ENCODE measurements at regions not wholly inside any gene's neighbourhood (a gene's known extent, or its start where the extent isn't known, plus 50 kb on each side); places are given as distances from the start of the nearest gene placed in this dataset.

- Mint-ChIP-seq H3K4me1 (ENCODE audit: low read depth) (no peaks in the 10 kb centered on the region), H3K27ac (no peak overlapping the region), H3K9me3 (ENCODE audit: low read depth) (peaks cover 18% of the 10 kb centered on the region), H3K27me3 (no peaks in the 10 kb centered on the region), H3K4me3 (ENCODE audit: low read depth) (no peak overlapping the region), H3K36me3 (ENCODE audit: insufficient read depth) (no peaks in the 10 kb centered on the region)
- no peak for DNase-seq (ENCODE audit: low spot score, unreplicated experiment)
- TF ChIP-seq CTCF (IDR thresholded peaks at IDR 0.05; ENCODE audit: unreplicated experiment): no peak
These were observed 94.8 kb upstream of the ATP6AP2 start for GRCh38 chrX:40485973-40486372.

GRCh38 chrX:40485102-40485826, 95.5 kb upstream of the ATP6AP2 start:
- no peaks in the 10 kb centered on the region for H3K4me1 Mint-ChIP-seq (ENCODE audit: low read depth)
- H3K36me3 Mint-ChIP-seq (ENCODE audit: insufficient read depth): no peaks in the 10 kb centered on the region
- H3K27me3 Mint-ChIP-seq: no peaks in the 10 kb centered on the region
- no peak overlapping the region for H3K4me3 Mint-ChIP-seq (ENCODE audit: low read depth)
- no peak overlapping the region for H3K27ac Mint-ChIP-seq
- peaks cover 18% of the 10 kb centered on the region for H3K9me3 Mint-ChIP-seq (ENCODE audit: low read depth)
- no peak for TF ChIP-seq CTCF (IDR thresholded peaks at IDR 0.05; ENCODE audit: unreplicated experiment)
- no peak for DNase-seq (ENCODE audit: low spot score, unreplicated experiment)

- Mint-ChIP-seq H3K9me3 (ENCODE audit: low read depth) (peaks cover 16% of the 10 kb centered on the region), H3K4me3 (ENCODE audit: low read depth) (no peak overlapping the region), H3K36me3 (ENCODE audit: insufficient read depth) (no peaks in the 10 kb centered on the region), H3K27ac (no peak overlapping the region), H3K4me1 (ENCODE audit: low read depth) (no peaks in the 10 kb centered on the region), H3K27me3 (no peaks in the 10 kb centered on the region)
- DNase-seq (ENCODE audit: low spot score, unreplicated experiment): no peak
- TF ChIP-seq CTCF (IDR thresholded peaks at IDR 0.05; ENCODE audit: unreplicated experiment): no peak
These were observed 96.2 kb upstream of the ATP6AP2 start for GRCh38 chrX:40484408-40485091.

- no peaks in the 10 kb centered on the region for H3K4me1 Mint-ChIP-seq (ENCODE audit: low read depth)
- DNase-seq (ENCODE audit: low spot score, unreplicated experiment): no peak
- no peaks in the 10 kb centered on the region for H3K36me3 Mint-ChIP-seq (ENCODE audit: insufficient read depth)
- H3K27me3 Mint-ChIP-seq: no peaks in the 10 kb centered on the region
- no peak for TF ChIP-seq CTCF (IDR thresholded peaks at IDR 0.05; ENCODE audit: unreplicated experiment)
- H3K27ac Mint-ChIP-seq: no peak overlapping the region
- no peak overlapping the region for H3K4me3 Mint-ChIP-seq (ENCODE audit: low read depth)
- peaks cover 17% of the 10 kb centered on the region for H3K9me3 Mint-ChIP-seq (ENCODE audit: low read depth)
These were observed 97.3 kb upstream of the ATP6AP2 start for GRCh38 chrX:40483502-40483901.

- H3K9me3 Mint-ChIP-seq (ENCODE audit: low read depth): peaks cover 3% of the 10 kb centered on the region
- no peaks in the 10 kb centered on the region for H3K27me3 Mint-ChIP-seq
- H3K4me3 Mint-ChIP-seq (ENCODE audit: low read depth): no peak overlapping the region
- peaks cover 2% of the 10 kb centered on the region for H3K4me1 Mint-ChIP-seq (ENCODE audit: low read depth)
- no peak overlapping the region for H3K27ac Mint-ChIP-seq
- TF ChIP-seq CTCF (IDR thresholded peaks at IDR 0.05; ENCODE audit: unreplicated experiment): no peak
- DNase-seq (ENCODE audit: low spot score, unreplicated experiment): no peak
- no peaks in the 10 kb centered on the region for H3K36me3 Mint-ChIP-seq (ENCODE audit: insufficient read depth)
These were observed 100.9 kb upstream of the ATP6AP2 start for GRCh38 chrX:40479777-40480318.

Measured in progenitor cell of endocrine pancreas (in vitro differentiated cells).